ENCODE measurements at regions not wholly inside any gene's neighbourhood (a gene's known extent, or its start where the extent isn't known, plus 50 kb on each side); places are given as distances from the start of the nearest gene placed in this dataset.
A peak's percentile ranks its signal among the peaks of the same experiment; 100 is the strongest.

DNA sequence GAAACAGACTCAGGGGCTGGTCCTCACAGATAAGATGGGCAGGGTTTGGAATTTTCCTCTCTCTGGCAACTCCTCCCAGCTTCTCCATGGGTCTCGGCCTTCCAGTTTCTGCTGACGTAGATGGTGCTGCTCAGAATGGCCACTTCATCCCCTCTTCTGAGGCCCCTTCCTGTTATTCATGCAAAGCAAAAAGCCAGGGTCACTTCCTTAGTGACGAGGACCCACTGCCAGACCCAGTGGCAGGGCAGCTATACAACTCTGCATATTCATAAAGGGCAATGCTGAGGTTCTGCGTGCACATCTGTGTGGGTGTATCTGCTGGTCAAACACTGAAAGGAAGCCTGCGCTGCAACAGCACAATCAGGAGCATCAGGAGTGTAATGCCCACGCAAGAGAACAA is 108.8 kb downstream of the WSCD1 start:
- no peak for TF ChIP-seq CTCF (IDR thresholded peaks at IDR 0.05; ENCODE audit: low read depth, low read length)
- DNase-seq (ENCODE audit: low read depth in 2 of 2) = peak in 1 of 2 donors; percentile 4
- no peak overlapping the region for H3K4me3 ChIP-seq (replicated peaks in 1 of 2; ENCODE audit: low read depth in 2 of 2, low read length in 2 of 2)

- H3K4me3 ChIP-seq (replicated peaks in 1 of 2; ENCODE audit: low read depth in 2 of 2, low read length in 2 of 2) = no peak overlapping the region
- TF ChIP-seq CTCF (IDR thresholded peaks at IDR 0.05; ENCODE audit: low read depth, low read length) = no peak
- no peak for DNase-seq (ENCODE audit: low read depth in 2 of 2)
These were observed 107.9 kb downstream of the WSCD1 start for GRCh38 chr17:6177941-6178694.

Data from cardiac fibroblast (primary cell).